IMR-90 (cell line): ENCODE measurements at regions not wholly inside any gene's neighbourhood (a gene's known extent, or its start where the extent isn't known, plus 50 kb on each side); places are given as distances from the start of the nearest gene placed in this dataset.

Source experiments
- ATAC-seq: fragments of 200-7000 bp; cut with Tn5 transposase; 2 replicates; pipeline ENCODE4 v1.9.1; 2020; ENCODE audit warnings: low read depth, mild to moderate bottlenecking, moderate library complexity
- BruUV-seq: library from RNA; stranded (reverse); fragments of 400-500 nt; replicated peaks from 2 replicates; lab custom pipeline; 2021; lab: Mats Ljungman, UMichigan
- CTCF ChIA-PET: fragments of 300-600 bp; formaldehyde crosslinking; extraction: SDS; loops from one replicate; lab custom pipeline; 2021; ENCODE audit warnings: antibody characterized with exemption; lab: Yijun Ruan, JAX
- POLR2A ChIA-PET: fragments of 300-600 bp; sonication (Branson Sonifier 250); formaldehyde crosslinking; loops from one replicate; lab custom pipeline; 2022; ENCODE audit warnings: antibody characterized with exemption; ENCODE audit not compliant: unreplicated experiment; lab: Charles Lee
- DNase-seq: peaks from one replicate; pipeline ENCODE4 v3.0.0; 2013
- H2AFZ ChIP-seq: replicated peaks from 2 replicates; pipeline ENCODE3; 2013; ENCODE audit warnings: low read length, mild to moderate bottlenecking; ENCODE audit not compliant: poor library complexity
- H2AK5ac ChIP-seq: 2 replicates; pipeline ENCODE4 v1.6.1; 2013; ENCODE audit warnings: low read depth, low read length, inconsistent platforms
- H2AK9ac ChIP-seq: replicated peaks from 2 replicates; pipeline ENCODE3; 2013; ENCODE audit warnings: mild to moderate bottlenecking, low read depth, low read length, moderate library complexity; ENCODE audit not compliant: poor library complexity
- H2BK120ac ChIP-seq: 2 replicates; pipeline ENCODE4 v1.6.1; 2013; ENCODE audit warnings: low read depth, low read length, inconsistent platforms
- H2BK15ac ChIP-seq: 3 replicates; pipeline ENCODE4 v1.6.1; 2013; ENCODE audit warnings: low read depth, low read length, inconsistent platforms
- H2BK20ac ChIP-seq: 2 replicates; pipeline ENCODE4 v1.6.1; 2013; ENCODE audit warnings: low read depth, mild to moderate bottlenecking, inconsistent platforms, low read length, moderate library complexity
- H2BK5ac ChIP-seq: 2 replicates; pipeline ENCODE4 v1.6.1; 2013; ENCODE audit warnings: mild to moderate bottlenecking, low read depth, low read length, inconsistent platforms; ENCODE audit not compliant: poor library complexity, severe bottlenecking
- H3K14ac ChIP-seq: replicated peaks from 2 replicates; pipeline ENCODE4 v1.6.1; 2013; ENCODE audit warnings: low read depth, low read length, inconsistent platforms
- H3K18ac ChIP-seq: 2 replicates; pipeline ENCODE4 v1.6.1; 2013; ENCODE audit warnings: low read depth, low read length, control low read depth
- H3K23ac ChIP-seq: 2 replicates; pipeline ENCODE4 v1.6.1; 2013; ENCODE audit warnings: low read depth, low read length, inconsistent platforms
- H3K27ac ChIP-seq: 2 replicates; pipeline ENCODE4 v1.5.1; 2013; ENCODE audit warnings: mild to moderate bottlenecking, control low read depth, low read length; ENCODE audit not compliant: insufficient read depth
- H3K27me3 ChIP-seq: 2 replicates; pipeline ENCODE4 v1.6.1; 2013; ENCODE audit warnings: low read length; ENCODE audit not compliant: control insufficient read depth, insufficient read depth
- H3K36me3 ChIP-seq: 2 replicates; pipeline ENCODE4 v1.6.1; 2013; ENCODE audit warnings: low read length, mixed read lengths; ENCODE audit not compliant: control insufficient read depth, insufficient read depth
- H3K4ac ChIP-seq: 2 replicates; pipeline ENCODE4 v1.6.1; 2013; ENCODE audit warnings: low read depth, low read length, inconsistent platforms
- H3K4me1 ChIP-seq: 2 replicates; pipeline ENCODE4 v1.6.1; 2013; ENCODE audit warnings: low read length, mixed read lengths; ENCODE audit not compliant: control insufficient read depth, insufficient read depth
- H3K4me2 ChIP-seq: 2 replicates; pipeline ENCODE4 v1.6.1; 2013; ENCODE audit warnings: low read depth, mild to moderate bottlenecking, control low read depth, low read length, moderate library complexity
- H3K4me3 ChIP-seq: 2 replicates; pipeline ENCODE4 v1.5.1; 2013; ENCODE audit warnings: low read depth, mild to moderate bottlenecking, control low read depth, low read length, moderate library complexity; ENCODE audit not compliant: insufficient read depth
- H3K56ac ChIP-seq: 2 replicates; pipeline ENCODE4 v1.6.1; 2013; ENCODE audit warnings: low read length, inconsistent platforms; ENCODE audit not compliant: insufficient read depth; ENCODE audit errors: extremely low read depth
- H3K79me1 ChIP-seq, 2 experiments: 2 replicates each; pipeline ENCODE4 v1.6.1; 2013; ENCODE audit warnings: low read length in 2 of 2, inconsistent platforms in 1 of 2, low read depth in 1 of 2
- H3K9ac ChIP-seq: 2 replicates; pipeline ENCODE4 v1.6.1; 2013; ENCODE audit warnings: low read depth, low read length, control low read depth
- H3K9me1 ChIP-seq: 2 replicates; pipeline ENCODE4 v1.6.1; 2013; ENCODE audit warnings: low read length, inconsistent platforms; ENCODE audit not compliant: insufficient read depth
- H3K9me3 ChIP-seq: 2 replicates; pipeline ENCODE4 v1.6.1; 2013; ENCODE audit warnings: low read length; ENCODE audit not compliant: control insufficient read depth, insufficient read depth
- H4K20me1 ChIP-seq: 2 replicates; pipeline ENCODE4 v1.6.1; 2013; ENCODE audit warnings: low read length, inconsistent platforms; ENCODE audit not compliant: insufficient read depth
- H4K5ac ChIP-seq: 2 replicates; pipeline ENCODE4 v1.6.1; 2013; ENCODE audit warnings: mild to moderate bottlenecking, low read depth, low read length, control low read depth
- H4K8ac ChIP-seq, 2 experiments: 2 replicates each; pipeline ENCODE4 v1.6.1; 2013; ENCODE audit warnings: low read depth in 2 of 2, low read length in 2 of 2, control low read depth in 1 of 2, inconsistent platforms in 1 of 2
- H4K91ac ChIP-seq: 2 replicates; pipeline ENCODE4 v1.6.1; 2013; ENCODE audit warnings: low read depth, low read length, inconsistent platforms; ENCODE audit not compliant: insufficient read depth
- CEBPB ChIP-seq: IDR thresholded peaks from 2 replicates; pipeline ENCODE4 v1.6.1; 2012; ENCODE audit warnings: low read depth, low read length, improper control_type of control experiment
- CHD1 ChIP-seq: IDR thresholded peaks from 2 replicates; pipeline ENCODE4 v1.6.1; 2012; ENCODE audit warnings: low read depth, low read length, improper control_type of control experiment
- ELK1 ChIP-seq: fragments of 150-350 bp; IDR thresholded peaks from 2 replicates; pipeline ENCODE4 v1.6.1; 2016; ENCODE audit warnings: low read depth, mild to moderate bottlenecking, low read length, moderate library complexity, borderline replicate concordance
- FOS ChIP-seq: fragments of 150-350 bp; IDR thresholded peaks from 2 replicates; pipeline ENCODE4 v1.6.1; 2016; ENCODE audit warnings: low read depth, low read length
- MAFK ChIP-seq: IDR thresholded peaks from 2 replicates; pipeline ENCODE4 v1.6.1; 2012; ENCODE audit warnings: low read depth, low read length, improper control_type of control experiment
- MAZ ChIP-seq: IDR thresholded peaks from 2 replicates; pipeline ENCODE4 v1.6.1; 2012; ENCODE audit warnings: low read depth, mild to moderate bottlenecking, low read length, improper control_type of control experiment, moderate library complexity, borderline replicate concordance
- RCOR1 ChIP-seq: IDR thresholded peaks from 2 replicates; pipeline ENCODE4 v1.6.1; 2012; ENCODE audit warnings: mild to moderate bottlenecking, low read length, improper control_type of control experiment; ENCODE audit not compliant: insufficient replicate concordance
- SMC3 ChIP-seq: fragments of 150-350 bp; IDR thresholded peaks from 2 replicates; pipeline ENCODE4 v1.6.1; 2016; ENCODE audit warnings: low read depth, mild to moderate bottlenecking, antibody characterized with exemption, low read length, moderate library complexity
- WGBS, 2 experiments: methylation state at CpG; one replicate each; pipeline versions ENCODE4 v1.1.5 to v1.1.7; 2013; ENCODE audit warnings: missing lambda C conversion rate in 2 of 2; ENCODE audit not compliant: insufficient read length in 1 of 2; ENCODE audit errors: extremely low coverage in 2 of 2; 5-methylcytosine and 5-hydroxymethylcytosine counted together
- dilution Hi-C: fragments of 300-500 bp; cut with HindIII; formaldehyde crosslinking; loops from one replicate; pipeline ENCODE4 v1.14.3; 2018; ENCODE audit warnings: low sequenced_read_pairs; ENCODE audit not compliant: unreplicated experiment
- in situ Hi-C: fragments of 300-500 bp; cut with MboI; formaldehyde crosslinking; loops from 3 replicates; pipeline ENCODE4 v1.14.3; 2019; ENCODE audit warnings: low sequenced_read_pairs, inconsistent platforms, mixed read lengths
- intact Hi-C: fragments of 100-400 bp; cut with micrococcal nuclease; formaldehyde crosslinking; loops from 2 replicates; pipeline ENCODE4 v1.10.0; 2022
- TF ChIP-seq, protein P1 (sequence below): fragments of 150-350 bp; IDR thresholded peaks from 2 replicates; pipeline ENCODE4 v1.6.1; 2017; ENCODE audit warnings: mild to moderate bottlenecking, antibody characterized with exemption, low read length, low read depth

- ATAC-seq (no peak), DNase-seq (no peak)
- WGBS, 2 experiments = 60% methylated on average over 1 of the region's 2 CpGs; no CpG with 5 or more reads in 1 of the 2 experiments
- no peaks in the 10 kb centered on the region for H4K20me1 ChIP-seq
- no peak overlapping the region for H3K27ac ChIP-seq
- POLR2A ChIA-PET = no interaction called here
- CTCF ChIA-PET = no interaction called here
- H3K36me3 ChIP-seq = no peaks in the 10 kb centered on the region
- H4K91ac ChIP-seq = no peak overlapping the region
- intact Hi-C loops (no loop called here), dilution Hi-C loops (no loop called here), in situ Hi-C loops (no loop called here)
- H2BK20ac ChIP-seq = no peak overlapping the region
- H3K18ac ChIP-seq = no peak overlapping the region
- H3K14ac ChIP-seq = no peak overlapping the region
- H3K79me1 ChIP-seq = no peaks in the 10 kb centered on the region
- H4K5ac ChIP-seq = no peak overlapping the region
- peaks cover 25% of the 10 kb centered on the region for H3K27me3 ChIP-seq
- H2AK5ac ChIP-seq = no peak overlapping the region
- H3K4ac ChIP-seq = no peak overlapping the region
- no peak overlapping the region for H3K23ac ChIP-seq
- no peak overlapping the region for H2BK120ac ChIP-seq
- no peak overlapping the region for H2BK15ac ChIP-seq
- no peak overlapping the region for H3K56ac ChIP-seq
- H3K9me1 ChIP-seq = no peaks in the 10 kb centered on the region
- no peak overlapping the region for H2AK9ac ChIP-seq
- TF ChIP-seq RCOR1 (no peak), MAZ (no peak), ELK1 (no peak), CEBPB (no peak), CHD1 (no peak), SMC3 (no peak), FOS (no peak), MAFK (no peak)
- TF ChIP-seq, protein P1, sequence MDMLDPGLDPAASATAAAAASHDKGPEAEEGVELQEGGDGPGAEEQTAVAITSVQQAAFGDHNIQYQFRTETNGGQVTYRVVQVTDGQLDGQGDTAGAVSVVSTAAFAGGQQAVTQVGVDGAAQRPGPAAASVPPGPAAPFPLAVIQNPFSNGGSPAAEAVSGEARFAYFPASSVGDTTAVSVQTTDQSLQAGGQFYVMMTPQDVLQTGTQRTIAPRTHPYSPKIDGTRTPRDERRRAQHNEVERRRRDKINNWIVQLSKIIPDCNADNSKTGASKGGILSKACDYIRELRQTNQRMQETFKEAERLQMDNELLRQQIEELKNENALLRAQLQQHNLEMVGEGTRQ = no peak
- H2BK5ac ChIP-seq = no peak overlapping the region
- H3K4me3 ChIP-seq = no peak overlapping the region
- H2AFZ ChIP-seq = no peak overlapping the region
- H4K8ac ChIP-seq = no peak overlapping the region
- H3K9me3 ChIP-seq = no peaks in the 10 kb centered on the region
- no peaks in the 10 kb centered on the region for H3K4me1 ChIP-seq
- no TSS peak for BruUV-seq
- H3K9ac ChIP-seq = no peak overlapping the region
- H3K4me2 ChIP-seq = no peak overlapping the region
Measured at GRCh38 chr2:64243081-64244036, 99.1 kb upstream of the PELI1 start.
